ENCODE measurements at regions not wholly inside any gene's neighbourhood (a gene's known extent, or its start where the extent isn't known, plus 50 kb on each side); places are given as distances from the start of the nearest gene placed in this dataset.

DNA sequence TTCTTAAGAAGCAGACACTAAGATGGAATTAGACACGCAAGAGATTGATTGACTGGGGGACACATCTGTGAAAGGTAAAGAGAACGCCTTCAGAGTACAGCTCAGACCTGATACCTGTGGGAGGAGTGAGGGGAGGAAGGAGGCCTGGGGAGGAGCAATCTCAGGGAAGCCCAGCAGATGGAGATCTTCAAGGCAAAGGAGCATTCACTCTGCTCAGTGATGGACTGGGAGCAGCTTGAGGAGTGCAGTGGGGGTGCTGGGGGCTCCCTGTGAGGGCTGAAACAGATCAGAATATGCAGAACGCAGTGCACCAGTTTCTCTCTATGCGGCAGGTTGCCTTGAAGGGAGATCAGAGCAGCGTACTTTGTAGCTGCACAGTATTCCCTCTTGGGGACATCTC lies 103.7 kb upstream of the ATP8B1 start:
- H3K9me3 ChIP-seq = no peaks in the 10 kb centered on the region
- no peak overlapping the region for H3K4me2 ChIP-seq
- peak; percentile 10 to 15 for DNase-seq (ENCODE audit: low read depth in 1 of 2, low spot score in 1 of 2)
- POLR2A ChIA-PET = no interaction called here
- H3K4me3 ChIP-seq = no peak overlapping the region
- CTCF ChIA-PET = interaction anchor here (1.1 kb wide), 1 partner anchor 120 kb away, joined by 3 read pairs; no protein-coding TSS in a partner anchor
- peak; percentile 54 to 65; a peak in 5 of 6 replicates for ATAC-seq
- TF ChIP-seq NR3C1 (IDR thresholded peaks at IDR 0.05) (no peak), HOXB5 (CRISPR knock-in tag; IDR thresholded peaks at IDR 0.05) (no peak), HOXA7 (CRISPR knock-in tag; IDR thresholded peaks at IDR 0.05) (no peak)
- TF ChIP-seq, protein P1, sequence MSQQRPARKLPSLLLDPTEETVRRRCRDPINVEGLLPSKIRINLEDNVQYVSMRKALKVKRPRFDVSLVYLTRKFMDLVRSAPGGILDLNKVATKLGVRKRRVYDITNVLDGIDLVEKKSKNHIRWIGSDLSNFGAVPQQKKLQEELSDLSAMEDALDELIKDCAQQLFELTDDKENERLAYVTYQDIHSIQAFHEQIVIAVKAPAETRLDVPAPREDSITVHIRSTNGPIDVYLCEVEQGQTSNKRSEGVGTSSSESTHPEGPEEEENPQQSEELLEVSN (IDR thresholded peaks at IDR 0.05; ENCODE audit: borderline replicate concordance, low read depth) = no peak
- H3K4me1 ChIP-seq = peaks cover 35% of the 10 kb centered on the region
- WGBS (ENCODE audit: missing lambda C conversion rate) = 87% methylated on average over 5 of the region's 5 CpGs
- FAIRE-seq = no peak
- H3K27ac ChIP-seq = peak overlapping the region; percentile 22 to 74; a peak in 4 of 6 replicates

DNA sequence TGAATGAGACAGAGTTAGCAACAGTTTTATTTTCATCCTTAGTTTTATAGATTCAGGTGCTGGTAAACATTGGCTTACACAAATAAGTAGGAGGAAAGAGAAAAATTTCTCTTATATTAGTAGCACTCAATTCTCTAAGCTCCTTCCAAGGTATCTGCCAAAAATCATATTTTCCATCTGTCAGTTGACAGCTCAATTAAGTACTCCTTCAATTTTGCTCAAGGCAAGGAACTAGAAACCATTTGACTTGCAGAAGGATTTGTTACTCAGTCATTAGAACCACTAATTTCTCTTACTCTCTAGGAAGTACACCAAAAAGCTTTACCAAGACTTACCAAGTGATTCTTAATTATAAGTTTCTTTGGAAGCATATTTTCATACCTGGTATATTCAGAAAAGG lies 101.4 kb upstream of the ATP8B1 start:
- no peak for TF ChIP-seq RCOR1 (IDR thresholded peaks at IDR 0.05; ENCODE audit: low read depth, low read length)
- TF ChIP-seq HOXB13 (CRISPR knock-in tag; IDR thresholded peaks at IDR 0.05; ENCODE audit: low read depth) = no peak
- no peak for TF ChIP-seq POLR2A (IDR thresholded peaks at IDR 0.05; ENCODE audit: low read length)
- TF ChIP-seq JUN (IDR thresholded peaks at IDR 0.05) = no peak
- no peak for TF ChIP-seq ZNF302 (CRISPR knock-in tag; IDR thresholded peaks at IDR 0.05)
- no peak for TF ChIP-seq MYC (IDR thresholded peaks at IDR 0.05; ENCODE audit: borderline replicate concordance, low read length)
- TF ChIP-seq HDAC2 (IDR thresholded peaks at IDR 0.05) = no peak
- no peak for TF ChIP-seq RNF2 (IDR thresholded peaks at IDR 0.05; ENCODE audit: borderline replicate concordance, low read depth)
- TF ChIP-seq FOSB (CRISPR knock-in tag; IDR thresholded peaks at IDR 0.05) = no peak
- no peak for TF ChIP-seq ZSCAN20 (CRISPR knock-in tag; IDR thresholded peaks at IDR 0.05)
- TF ChIP-seq PHF8 (IDR thresholded peaks at IDR 0.05; ENCODE audit: borderline replicate concordance, low read depth) = no peak
- Histone ChIP-seq H3K4me1 (peaks cover 43% of the 10 kb centered on the region), H3K4me2 (no peak overlapping the region), H3K27ac (peak overlapping the region; percentile 74 to 98; a peak in 5 of 6 replicates), H3K9me3 (no peaks in the 10 kb centered on the region), H3K4me3 (no peak overlapping the region)
- FAIRE-seq = no peak
- CTCF ChIA-PET = no interaction called here
- DNase-seq (ENCODE audit: low read depth in 1 of 2, low spot score in 1 of 2) = no peak
- ATAC-seq = no peak
- POLR2A ChIA-PET = no interaction called here

DNA sequence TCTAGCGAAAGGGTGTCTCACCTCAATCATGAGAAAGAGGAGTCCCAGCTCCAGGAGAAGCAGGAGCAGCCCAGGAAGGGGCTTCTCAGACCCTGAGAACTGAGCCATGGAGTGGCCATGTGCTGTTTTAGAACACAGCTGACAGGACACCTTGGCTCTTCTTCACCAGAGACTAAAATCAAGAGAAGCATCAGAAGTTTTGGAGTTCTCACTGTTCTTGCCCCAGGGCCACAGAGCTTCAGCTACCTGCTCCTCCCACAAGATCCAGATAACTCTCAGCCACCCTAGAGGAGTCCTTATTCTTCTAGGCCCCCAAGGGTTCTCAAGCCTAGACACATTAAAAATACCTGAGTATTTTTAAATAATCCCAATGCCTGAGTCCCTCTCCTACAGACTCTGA lies 99.6 kb upstream of the ATP8B1 start:
- no peak for TF ChIP-seq EHF (CRISPR knock-in tag; IDR thresholded peaks at IDR 0.05)
- no peak for TF ChIP-seq TFCP2L1 (CRISPR knock-in tag; IDR thresholded peaks at IDR 0.05)
- no peak for TF ChIP-seq POLR2AphosphoS2 (conservative IDR thresholded peaks at IDR 0.05; ENCODE audit: low read length)
- TF ChIP-seq, protein P2, sequence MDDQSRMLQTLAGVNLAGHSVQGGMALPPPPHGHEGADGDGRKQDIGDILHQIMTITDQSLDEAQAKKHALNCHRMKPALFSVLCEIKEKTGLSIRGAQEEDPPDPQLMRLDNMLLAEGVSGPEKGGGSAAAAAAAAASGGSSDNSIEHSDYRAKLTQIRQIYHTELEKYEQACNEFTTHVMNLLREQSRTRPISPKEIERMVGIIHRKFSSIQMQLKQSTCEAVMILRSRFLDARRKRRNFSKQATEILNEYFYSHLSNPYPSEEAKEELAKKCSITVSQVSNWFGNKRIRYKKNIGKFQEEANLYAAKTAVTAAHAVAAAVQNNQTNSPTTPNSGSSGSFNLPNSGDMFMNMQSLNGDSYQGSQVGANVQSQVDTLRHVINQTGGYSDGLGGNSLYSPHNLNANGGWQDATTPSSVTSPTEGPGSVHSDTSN (IDR thresholded peaks at IDR 0.05) = no peak
- no peak for TF ChIP-seq FOSL2 (IDR thresholded peaks at IDR 0.05)
- TF ChIP-seq FOSL2 (CRISPR knock-in tag; IDR thresholded peaks at IDR 0.05) = no peak
- TF ChIP-seq, protein P3, sequence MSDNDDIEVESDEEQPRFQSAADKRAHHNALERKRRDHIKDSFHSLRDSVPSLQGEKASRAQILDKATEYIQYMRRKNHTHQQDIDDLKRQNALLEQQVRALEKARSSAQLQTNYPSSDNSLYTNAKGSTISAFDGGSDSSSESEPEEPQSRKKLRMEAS (IDR thresholded peaks at IDR 0.05) = no peak
- no peak for TF ChIP-seq NFE2L2 (conservative IDR thresholded peaks at IDR 0.05; ENCODE audit: low read length)
- no peak for TF ChIP-seq MYC (IDR thresholded peaks at IDR 0.05; ENCODE audit: borderline replicate concordance, low read length)
- TF ChIP-seq MAFK (IDR thresholded peaks at IDR 0.05; ENCODE audit: partially characterized antibody) = no peak
- TF ChIP-seq BHLHE40 (IDR thresholded peaks at IDR 0.05; ENCODE audit: low read depth, low read length) = no peak
- TF ChIP-seq, protein P4, sequence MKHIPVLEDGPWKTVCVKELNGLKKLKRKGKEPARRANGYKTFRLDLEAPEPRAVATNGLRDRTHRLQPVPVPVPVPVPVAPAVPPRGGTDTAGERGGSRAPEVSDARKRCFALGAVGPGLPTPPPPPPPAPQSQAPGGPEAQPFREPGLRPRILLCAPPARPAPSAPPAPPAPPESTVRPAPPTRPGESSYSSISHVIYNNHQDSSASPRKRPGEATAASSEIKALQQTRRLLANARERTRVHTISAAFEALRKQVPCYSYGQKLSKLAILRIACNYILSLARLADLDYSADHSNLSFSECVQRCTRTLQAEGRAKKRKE (CRISPR knock-in tag; IDR thresholded peaks at IDR 0.05; ENCODE audit: low read depth) = no peak
- no peak for TF ChIP-seq CBX2 (IDR thresholded peaks at IDR 0.05; ENCODE audit: borderline replicate concordance, low read depth)
- no peak for TF ChIP-seq HOXA7 (CRISPR knock-in tag; IDR thresholded peaks at IDR 0.05)
- TF ChIP-seq JUNB (IDR thresholded peaks at IDR 0.05) = no peak
- TF ChIP-seq EP300 (IDR thresholded peaks at IDR 0.05) = no peak
- FAIRE-seq (no peak), ATAC-seq (peak in 1 of 2 experiments; percentile 6; a peak in 2 of 6 replicates), DNase-seq (ENCODE audit: low read depth in 1 of 2, low spot score in 1 of 2) (peak in 1 of 2 experiments; percentile 13)
- WGBS (ENCODE audit: missing lambda C conversion rate) = 73% methylated on average over 1 of the region's 1 CpG
- ChIA-PET CTCF (interaction anchor here (0.6 to 1.3 kb wide), 3 partner anchors 10 to 256 kb away, joined by 3 read pairs; no protein-coding TSS in a partner anchor), POLR2A (no interaction called here)
- Histone ChIP-seq H3K4me2 (peak overlapping the region; percentile 63), H3K4me3 (no peak overlapping the region), H3K4me1 (peaks cover 54% of the 10 kb centered on the region), H3K9me3 (no peaks in the 10 kb centered on the region), H3K27ac (peak overlapping the region; percentile 98)

All from A549 (cell line).